Activated CD4-positive, alpha-beta T cell treated with anti-CD3 and anti-CD28 coated beads for 48 hours (primary cell): ENCODE measurements at regions not wholly inside any gene's neighbourhood (a gene's known extent, or its start where the extent isn't known, plus 50 kb on each side); places are given as distances from the start of the nearest gene placed in this dataset.
"Not testable (repeated sequence)": the region's sequence is repeated elsewhere in the genome, so short reads cannot be mapped to it uniquely, and the experiment has no call there.

Experiments used
- DNase-seq: peaks from one replicate; pipeline ENCODE4 v3.0.0-alpha.2; 2020

- not testable (repeated sequence) for DNase-seq
These were observed 728.9 kb upstream of the SPRY2 start for GRCh38 chr13:81069822-81070221.

GRCh38 chr13:81058916-81059290 is 718.0 kb upstream of the SPRY2 start:
- no peak for DNase-seq

- no peak for DNase-seq
These were observed 717.4 kb upstream of the SPRY2 start for GRCh38 chr13:81058211-81058915.

- no peak for DNase-seq
These were observed 710.9 kb upstream of the SPRY2 start for GRCh38 chr13:81051873-81052272.

GRCh38 chr13:81048026-81048461 is 707.1 kb upstream of the SPRY2 start:
- DNase-seq, result no peak

GRCh38 chr13:81041761-81042160 is 700.8 kb upstream of the SPRY2 start:
- no peak for DNase-seq

- DNase-seq, result no peak
These were observed 691.1 kb upstream of the SPRY2 start for GRCh38 chr13:81031996-81032395.

GRCh38 chr13:81025091-81025490 is 684.2 kb upstream of the SPRY2 start:
- DNase-seq, result no peak

GRCh38 chr13:81021284-81021840 is 680.4 kb upstream of the SPRY2 start:
- DNase-seq, result no peak

GRCh38 chr13:81020010-81020409 is 679.1 kb upstream of the SPRY2 start:
- DNase-seq, result no peak

- DNase-seq, result no peak
These were observed 678.0 kb upstream of the SPRY2 start for GRCh38 chr13:81018936-81019335.

- no peak for DNase-seq
These were observed 676.7 kb upstream of the SPRY2 start for GRCh38 chr13:81017513-81018152.

GRCh38 chr13:81012031-81012430 is 671.1 kb upstream of the SPRY2 start:
- DNase-seq, result no peak

GRCh38 chr13:81001828-81002385 is 661.0 kb upstream of the SPRY2 start:
- DNase-seq, result no peak

- not testable (repeated sequence) for DNase-seq
These were observed 657.7 kb upstream of the SPRY2 start for GRCh38 chr13:80998603-80999002.

- no peak for DNase-seq
These were observed 648.8 kb upstream of the SPRY2 start for GRCh38 chr13:80989747-80990146.

GRCh38 chr13:80989241-80989640 is 648.3 kb upstream of the SPRY2 start:
- DNase-seq, result no peak

GRCh38 chr13:80988391-80989151 is 647.6 kb upstream of the SPRY2 start:
- no peak for DNase-seq

GRCh38 chr13:80979035-80979641 is 638.2 kb upstream of the SPRY2 start:
- DNase-seq, result peak; percentile 32

- no peak for DNase-seq
These were observed 636.2 kb upstream of the SPRY2 start for GRCh38 chr13:80977168-80977567.

- DNase-seq, result no peak
These were observed 635.0 kb upstream of the SPRY2 start for GRCh38 chr13:80975903-80976302.

GRCh38 chr13:80973721-80974120 is 632.8 kb upstream of the SPRY2 start:
- no peak for DNase-seq
